H1 (cell line): ENCODE measurements at regions not wholly inside any gene's neighbourhood (a gene's known extent, or its start where the extent isn't known, plus 50 kb on each side); places are given as distances from the start of the nearest gene placed in this dataset.

ENCODE experiments used
- CTCF ChIA-PET: fragments of 300-600 bp; sonication (Branson Sonifier 250); formaldehyde crosslinking; loops from one replicate; lab custom pipeline; 2021; ENCODE audit not compliant: partially characterized antibody; lab: Charles Lee
- POLR2A ChIA-PET: fragments of 300-600 bp; sonication (Branson Sonifier 250); formaldehyde crosslinking; loops from one replicate; lab custom pipeline; 2021; ENCODE audit warnings: inconsistent platforms; ENCODE audit not compliant: partially characterized antibody; lab: Charles Lee
- DNase-seq, 2 experiments: peaks; one replicate each; pipeline versions ENCODE4 v3.0.0 to v3.0.0-alpha.2; 2010 to 2022; ENCODE audit warnings: low spot score in 2 of 2, low read depth in 1 of 2, mixed read lengths in 1 of 2
- FAIRE-seq: peaks from 2 replicates; lab custom pipeline; 2011; peaks lifted over from hg19 to GRCh38; lab: Jason Lieb, UNC
- H2AFZ ChIP-seq: 2 replicates; pipeline ENCODE4 v1.8.1; 2012; ENCODE audit warnings: low read length, inconsistent platforms
- H2AK5ac ChIP-seq: 2 replicates; pipeline ENCODE4 v1.6.1; 2013; ENCODE audit warnings: low read depth, low read length
- H2BK120ac ChIP-seq: replicated peaks from 2 replicates; pipeline ENCODE3; 2013; ENCODE audit warnings: low read depth, low read length, inconsistent platforms
- H2BK12ac ChIP-seq: 2 replicates; pipeline ENCODE4 v1.6.1; 2013; ENCODE audit warnings: low read depth, low read length
- H2BK15ac ChIP-seq: 2 replicates; pipeline ENCODE4 v1.6.1; 2013; ENCODE audit warnings: low read length
- H2BK20ac ChIP-seq: 2 replicates; pipeline ENCODE4 v1.6.1; 2013; ENCODE audit warnings: low read length
- H2BK5ac ChIP-seq: 2 replicates; pipeline ENCODE4 v1.6.1; 2013; ENCODE audit warnings: low read depth, low read length
- H3K14ac ChIP-seq: 2 replicates; pipeline ENCODE4 v1.6.1; 2013; ENCODE audit warnings: inconsistent platforms; ENCODE audit not compliant: insufficient read length
- H3K18ac ChIP-seq: 2 replicates; pipeline ENCODE4 v1.6.1; 2013; ENCODE audit warnings: low read length; ENCODE audit errors: extremely low read depth
- H3K23ac ChIP-seq: 2 replicates; pipeline ENCODE4 v1.6.1; 2013; ENCODE audit warnings: inconsistent platforms; ENCODE audit not compliant: insufficient read length
- H3K23me2 ChIP-seq: 2 replicates; pipeline ENCODE4 v1.6.1; 2013; ENCODE audit warnings: low read depth, low read length
- H3K27ac ChIP-seq: 2 replicates; pipeline ENCODE4 v1.6.1; 2011; ENCODE audit warnings: low read depth, low read length, inconsistent platforms
- H3K27me3 ChIP-seq, 4 experiments: replicated peaks in 1 of 4; 1 replicate in 1 of 4; 2 replicates in 3 of 4; pipeline versions ENCODE4 v1.6.1 to v1.8.1; 2011 to 2013; ENCODE audit warnings: low read length in 3 of 4, mild to moderate bottlenecking in 3 of 4, inconsistent platforms in 2 of 4, mixed read lengths in 2 of 4, moderate library complexity in 1 of 4; ENCODE audit not compliant: control insufficient read depth in 3 of 4, insufficient read depth in 3 of 4; ENCODE audit errors: extremely low read depth in 1 of 4
- H3K36me3 ChIP-seq, 4 experiments: 2 replicates each; pipeline versions ENCODE4 v1.6.1 to v1.8.1; 2011 to 2013; ENCODE audit warnings: mild to moderate bottlenecking in 4 of 4, low read length in 3 of 4, moderate library complexity in 2 of 4, control low read depth in 1 of 4, inconsistent platforms in 1 of 4; ENCODE audit not compliant: insufficient read depth in 4 of 4, control insufficient read depth in 2 of 4
- H3K4ac ChIP-seq: replicated peaks from 2 replicates; pipeline ENCODE3; 2013; ENCODE audit warnings: low read length, low read depth, mixed read lengths, inconsistent platforms; ENCODE audit not compliant: insufficient read length
- H3K4me1 ChIP-seq, 4 experiments: replicated peaks in 1 of 4; 1 replicate in 1 of 4; 2 replicates in 3 of 4; pipeline versions ENCODE4 v1.6.1 to v1.8.1; 2011 to 2013; ENCODE audit warnings: low read length in 3 of 4, inconsistent platforms in 2 of 4, mixed read lengths in 1 of 4; ENCODE audit not compliant: insufficient read depth in 4 of 4, control insufficient read depth in 3 of 4
- H3K4me2 ChIP-seq, 2 experiments: 2 replicates each; pipeline versions ENCODE4 v1.6.1 to v1.8.1; 2011 to 2013; ENCODE audit warnings: low read depth in 2 of 2, low read length in 2 of 2, control low read depth in 1 of 2, inconsistent platforms in 1 of 2, mild to moderate bottlenecking in 1 of 2; ENCODE audit not compliant: insufficient read depth in 1 of 2
- H3K4me3 ChIP-seq, 4 experiments: fragments of 200-600, 300-600 bp in 1 of 4; sonication (generic), shearing (Covaris generic), sonication (Bioruptor Twin) in 1 of 4; 2 replicates each; pipeline versions ENCODE4 v1.5.1 to v1.8.1; 2011 to 2016; ENCODE audit warnings: low read length in 4 of 4, low read depth in 3 of 4, control low read depth in 2 of 4, inconsistent platforms in 2 of 4, mild to moderate bottlenecking in 2 of 4, mixed read lengths in 1 of 4, moderate library complexity in 1 of 4; ENCODE audit not compliant: insufficient read depth in 2 of 4; ENCODE audit errors: extremely low read depth in 1 of 4
- H3K56ac ChIP-seq: replicated peaks from 2 replicates; pipeline ENCODE3; 2013; ENCODE audit warnings: low read depth, mild to moderate bottlenecking, mixed read lengths, low read length, inconsistent platforms; ENCODE audit not compliant: insufficient read length
- H3K79me1 ChIP-seq: 2 replicates; pipeline ENCODE4 v1.6.1; 2013; ENCODE audit warnings: low read depth, low read length, control low read depth
- H3K79me2 ChIP-seq, 2 experiments: 2 replicates each; pipeline versions ENCODE4 v1.6.1 to v1.8.1; 2012 to 2013; ENCODE audit warnings: low read length in 2 of 2, mild to moderate bottlenecking in 2 of 2, inconsistent platforms in 1 of 2; ENCODE audit not compliant: insufficient read depth in 2 of 2, control insufficient read depth in 1 of 2
- H3K9ac ChIP-seq, 4 experiments: replicated peaks in 1 of 4; 1 replicate in 1 of 4; 2 replicates in 3 of 4; pipeline versions ENCODE4 v1.6.1 to v1.8.1; 2011 to 2013; ENCODE audit warnings: low read depth in 3 of 4, low read length in 3 of 4, control low read depth in 2 of 4, mild to moderate bottlenecking in 2 of 4, moderate library complexity in 2 of 4, inconsistent platforms in 1 of 4; ENCODE audit errors: extremely low read depth in 1 of 4
- H3K9me3 ChIP-seq, 2 experiments: 2 replicates each; pipeline versions ENCODE4 v1.6.1 to v1.8.1; 2012 to 2013; ENCODE audit warnings: mild to moderate bottlenecking in 2 of 2, moderate library complexity in 2 of 2, control low read depth in 1 of 2, inconsistent platforms in 1 of 2, low read depth in 1 of 2, low read length in 1 of 2, mixed read lengths in 1 of 2; ENCODE audit not compliant: insufficient read depth in 2 of 2
- H4K20me1 ChIP-seq, 2 experiments: replicated peaks in 1 of 2; 2 replicates each; pipeline versions ENCODE3 to v1.8.1; 2011 to 2013; ENCODE audit warnings: inconsistent platforms in 2 of 2, low read length in 2 of 2, mild to moderate bottlenecking in 1 of 2; ENCODE audit not compliant: insufficient read depth in 2 of 2, control insufficient read depth in 1 of 2
- H4K5ac ChIP-seq: 2 replicates; pipeline ENCODE4 v1.6.1; 2013; ENCODE audit warnings: low read length, low read depth, mixed read lengths, inconsistent platforms; ENCODE audit not compliant: insufficient read length
- H4K8ac ChIP-seq: 2 replicates; pipeline ENCODE4 v1.8.0; 2013; ENCODE audit warnings: mild to moderate bottlenecking, moderate library complexity, low read length, inconsistent platforms; ENCODE audit not compliant: insufficient read depth; ENCODE audit errors: extremely low read depth
- H4K91ac ChIP-seq: replicated peaks from 2 replicates; pipeline ENCODE3; 2013; ENCODE audit warnings: low read length, mixed read lengths, inconsistent platforms; ENCODE audit not compliant: insufficient read length
- BRCA1 ChIP-seq: IDR thresholded peaks from 2 replicates; pipeline ENCODE4 v1.6.1; 2012; ENCODE audit warnings: low read depth, low read length, improper control_type of control experiment
- CBX5 ChIP-seq: fragments of 300-800, 300-1000 bp; sonication (generic); IDR thresholded peaks from 2 replicates; pipeline ENCODE4 v1.7.1; 2016; ENCODE audit warnings: antibody characterized with exemption, low read length, low read depth
- CHD1 ChIP-seq: IDR thresholded peaks from 2 replicates; pipeline ENCODE4 v1.6.1; 2012; ENCODE audit warnings: low read depth, low read length, improper control_type of control experiment
- CREB1 ChIP-seq: IDR thresholded peaks from 2 replicates; pipeline ENCODE4 v1.6.1; 2012; ENCODE audit warnings: inconsistent platforms
- EP300 ChIP-seq, 2 experiments: IDR thresholded peaks; 1 replicate in 1 of 2; 2 replicates in 1 of 2; pipeline ENCODE4 v1.6.1; 2011 to 2012; ENCODE audit warnings: low read depth in 2 of 2, low read length in 2 of 2, mild to moderate bottlenecking in 2 of 2, borderline replicate concordance in 1 of 2, inconsistent platforms in 1 of 2, moderate library complexity in 1 of 2
- FOSL1 ChIP-seq: IDR thresholded peaks from 2 replicates; pipeline ENCODE4 v1.6.1; 2011; ENCODE audit warnings: mild to moderate bottlenecking, low read depth, low read length, moderate library complexity; ENCODE audit not compliant: insufficient read depth
- KDM4A ChIP-seq: IDR thresholded peaks from one replicate; pipeline ENCODE4 v1.7.1; 2012; ENCODE audit warnings: low read depth, mild to moderate bottlenecking, moderate library complexity, low read length, inconsistent platforms; ENCODE audit not compliant: severe bottlenecking
- POU5F1 ChIP-seq: IDR thresholded peaks from 2 replicates; pipeline ENCODE4 v1.6.1; 2011; ENCODE audit warnings: low read depth, mild to moderate bottlenecking, low read length, moderate library complexity
- RAD21 ChIP-seq, 2 experiments: IDR thresholded peaks in 1 of 2; conservative IDR thresholded peaks in 1 of 2; 2 replicates each; pipeline ENCODE4 v1.6.1; 2011; ENCODE audit warnings: low read depth in 2 of 2, low read length in 2 of 2, improper control_type of control experiment in 1 of 2, inconsistent platforms in 1 of 2, mild to moderate bottlenecking in 1 of 2, moderate library complexity in 1 of 2
- WGBS, 2 experiments: shearing (Covaris generic) in 1 of 2; methylation state at CpG; one replicate each; pipeline versions ENCODE4 v1.1.6 to v1.1.7; 2013 to 2015; ENCODE audit warnings: low lambda C conversion rate in 2 of 2, mixed read lengths in 2 of 2, inconsistent platforms in 1 of 2, low coverage in 1 of 2, missing lambda C conversion rate in 1 of 2; ENCODE audit not compliant: insufficient replicate concordance in 2 of 2, insufficient coverage in 1 of 2, insufficient read length in 1 of 2; ENCODE audit errors: extremely low coverage in 1 of 2, missing lambda C conversion rate in 1 of 2; 5-methylcytosine and 5-hydroxymethylcytosine counted together
- TF ChIP-seq, protein P1 (sequence below): IDR thresholded peaks from 2 replicates; pipeline ENCODE4 v1.6.1; 2012; ENCODE audit warnings: inconsistent platforms
- TF ChIP-seq, protein P2 (sequence below): IDR thresholded peaks from 2 replicates; pipeline ENCODE4 v1.6.1; 2012; ENCODE audit warnings: inconsistent platforms

DNA sequence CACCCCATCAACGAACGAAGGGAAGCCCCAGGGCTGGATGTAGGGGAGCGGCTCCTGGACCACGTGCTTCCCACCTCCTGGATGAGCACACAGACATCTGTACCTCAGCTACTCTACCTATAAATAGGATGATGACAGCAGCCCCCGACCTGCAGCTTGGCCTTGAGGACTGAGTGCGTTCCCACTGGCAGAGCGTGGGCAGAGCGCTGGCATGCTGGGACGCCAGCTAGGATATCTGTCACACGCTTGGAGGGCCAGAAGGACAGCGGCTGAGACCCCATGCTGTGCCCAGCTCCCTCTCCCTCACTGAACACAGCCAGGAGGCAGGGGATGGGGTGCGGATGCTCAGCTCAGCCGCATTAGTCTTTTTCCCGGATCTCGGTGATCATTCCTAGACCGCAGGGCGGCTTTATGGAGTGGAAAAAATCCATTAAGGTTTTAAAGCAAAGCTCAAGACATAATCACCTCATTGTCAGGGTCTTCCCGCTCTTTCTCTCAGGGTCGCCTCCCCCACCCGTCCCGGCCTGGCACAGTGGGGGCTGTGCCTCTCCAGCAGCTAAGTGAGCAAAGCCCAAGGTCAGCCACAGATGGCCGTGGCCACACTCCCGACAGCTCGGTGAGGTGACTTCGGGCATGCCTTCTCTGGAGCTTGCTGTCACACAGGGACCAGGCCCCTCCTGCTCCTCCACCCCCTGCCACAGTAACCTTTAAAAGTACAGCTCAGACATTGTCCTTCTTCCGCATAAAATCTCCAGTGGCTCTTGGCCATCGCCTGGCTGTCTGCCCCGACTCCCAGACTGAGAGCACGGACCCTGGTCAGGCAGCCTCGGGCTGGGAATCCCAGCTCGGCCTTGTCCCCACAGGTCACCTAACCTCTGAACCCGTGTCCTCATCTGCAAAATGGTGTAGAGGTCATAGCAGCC, 69.6 kb upstream of the SHISAL1 start:
- no peak overlapping the region for H2BK120ac ChIP-seq
- no peak overlapping the region for H3K18ac ChIP-seq
- no peak overlapping the region for H2AK5ac ChIP-seq
- no peaks in the 10 kb centered on the region for H3K79me2 ChIP-seq
- H3K27me3 ChIP-seq: no peaks in the 10 kb centered on the region
- H3K14ac ChIP-seq: no peak overlapping the region
- H2BK5ac ChIP-seq: no peak overlapping the region
- H2BK12ac ChIP-seq: no peak overlapping the region; the same call in 1 of the 2 replicates
- FAIRE-seq: no peak
- H3K4me3 ChIP-seq: no peak overlapping the region
- no peaks in the 10 kb centered on the region for H3K23me2 ChIP-seq
- H3K79me1 ChIP-seq: no peaks in the 10 kb centered on the region
- ChIA-PET POLR2A (no interaction called here), CTCF (interaction anchor here (0.6 to 7.7 kb wide), 13 partner anchors 11 to 437 kb away, joined by 3 to 59 read pairs (median 4); no protein-coding TSS in a partner anchor)
- TF ChIP-seq EP300 (IDR thresholded peaks at IDR 0.05; ENCODE audit: borderline replicate concordance in 1 of 2, low read depth in 2 of 2, low read length in 2 of 2) (no peak), CREB1 (no peak), CBX5 (no peak), KDM4A (no peak), POU5F1 (no peak), FOSL1 (no peak), CHD1 (no peak), BRCA1 (no peak), RAD21 (IDR thresholded peaks at IDR 0.05 in 1 of 2, conservative IDR thresholded peaks at IDR 0.05 in 1 of 2; ENCODE audit: low read depth in 2 of 2, low read length in 2 of 2) (no peak)
- TF ChIP-seq, protein P1, sequence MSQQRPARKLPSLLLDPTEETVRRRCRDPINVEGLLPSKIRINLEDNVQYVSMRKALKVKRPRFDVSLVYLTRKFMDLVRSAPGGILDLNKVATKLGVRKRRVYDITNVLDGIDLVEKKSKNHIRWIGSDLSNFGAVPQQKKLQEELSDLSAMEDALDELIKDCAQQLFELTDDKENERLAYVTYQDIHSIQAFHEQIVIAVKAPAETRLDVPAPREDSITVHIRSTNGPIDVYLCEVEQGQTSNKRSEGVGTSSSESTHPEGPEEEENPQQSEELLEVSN: no peak
- TF ChIP-seq, protein P2, sequence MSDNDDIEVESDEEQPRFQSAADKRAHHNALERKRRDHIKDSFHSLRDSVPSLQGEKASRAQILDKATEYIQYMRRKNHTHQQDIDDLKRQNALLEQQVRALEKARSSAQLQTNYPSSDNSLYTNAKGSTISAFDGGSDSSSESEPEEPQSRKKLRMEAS: no peak
- H4K20me1 ChIP-seq: no peaks in the 10 kb centered on the region
- no peaks in the 10 kb centered on the region for H3K36me3 ChIP-seq
- H4K5ac ChIP-seq: no peak overlapping the region
- H3K56ac ChIP-seq: no peak overlapping the region
- no peak overlapping the region for H3K23ac ChIP-seq
- no peak overlapping the region for H3K4ac ChIP-seq
- no peak overlapping the region for H2BK20ac ChIP-seq
- no peak overlapping the region for H3K27ac ChIP-seq
- H3K4me2 ChIP-seq: no peak overlapping the region
- no peak overlapping the region for H2AFZ ChIP-seq
- H2BK15ac ChIP-seq: no peak overlapping the region
- DNase-seq: no peak
- peaks cover 0 to 4% (median 2%) of the 10 kb centered on the region in 4 experiments; a peak in 4 of 7 replicates for H3K4me1 ChIP-seq
- peaks cover 0 to 3% of the 10 kb centered on the region in 2 experiments; a peak in 1 of 4 replicates for H3K9me3 ChIP-seq
- H4K91ac ChIP-seq: no peak overlapping the region
- peak overlapping the region; percentile 6; the same call in 1 of the 2 replicates for H4K8ac ChIP-seq
- no peak overlapping the region for H3K9ac ChIP-seq
- WGBS, 2 experiments: 87% methylated on average over 32 of the region's 32 CpGs; no CpG with 5 or more reads in 1 of the 2 experiments
